GM18526 (cell line): ENCODE measurements at regions not wholly inside any gene's neighbourhood (a gene's known extent, or its start where the extent isn't known, plus 50 kb on each side); places are given as distances from the start of the nearest gene placed in this dataset.

Source experiments
- POLR2A ChIP-seq: IDR thresholded peaks from 3 replicates; pipeline ENCODE4 v1.6.1; 2011; ENCODE audit not compliant: insufficient read length; ENCODE audit errors: extremely low read depth

GRCh38 chr1:178648151-178648550, 76.9 kb upstream of the RALGPS2 start:
- TF ChIP-seq POLR2A, result no peak

- no peak for TF ChIP-seq POLR2A
Measured at GRCh38 chr1:178649582-178650350, 75.3 kb upstream of the RALGPS2 start.

GRCh38 chr1:178650934-178651511, 74.0 kb upstream of the RALGPS2 start:
- no peak for TF ChIP-seq POLR2A

GRCh38 chr1:178651742-178652141, 73.3 kb upstream of the RALGPS2 start:
- TF ChIP-seq POLR2A, result no peak

GRCh38 chr1:178652506-178653490, 72.2 kb upstream of the RALGPS2 start:
- TF ChIP-seq POLR2A, result no peak

GRCh38 chr1:178659789-178660208, 65.2 kb upstream of the RALGPS2 start:
- TF ChIP-seq POLR2A, result no peak

GRCh38 chr1:178660461-178660860, 64.6 kb upstream of the RALGPS2 start:
- TF ChIP-seq POLR2A, result no peak

GRCh38 chr1:178664278-178664677, 60.8 kb upstream of the RALGPS2 start:
- no peak for TF ChIP-seq POLR2A

GRCh38 chr1:178665579-178665978, 59.5 kb upstream of the RALGPS2 start:
- no peak for TF ChIP-seq POLR2A

- no peak for TF ChIP-seq POLR2A
Measured at GRCh38 chr1:178672434-178672833, 52.6 kb upstream of the RALGPS2 start.
